GM18519 (cell line): ENCODE measurements at regions not wholly inside any gene's neighbourhood (a gene's known extent, or its start where the extent isn't known, plus 50 kb on each side); places are given as distances from the start of the nearest gene placed in this dataset.
"Not testable (repeated sequence)": the region's sequence is repeated elsewhere in the genome, so short reads cannot be mapped to it uniquely, and the experiment has no call there.

Source experiments
- ATAC-seq: cut with Tn5 transposase; IDR thresholded peaks from one replicate; pipeline ENCODE4 v1.9.1; 2021; ENCODE audit warnings: mild to moderate bottlenecking, moderate library complexity; ENCODE audit not compliant: unreplicated experiment, low FRiP score

DNA sequence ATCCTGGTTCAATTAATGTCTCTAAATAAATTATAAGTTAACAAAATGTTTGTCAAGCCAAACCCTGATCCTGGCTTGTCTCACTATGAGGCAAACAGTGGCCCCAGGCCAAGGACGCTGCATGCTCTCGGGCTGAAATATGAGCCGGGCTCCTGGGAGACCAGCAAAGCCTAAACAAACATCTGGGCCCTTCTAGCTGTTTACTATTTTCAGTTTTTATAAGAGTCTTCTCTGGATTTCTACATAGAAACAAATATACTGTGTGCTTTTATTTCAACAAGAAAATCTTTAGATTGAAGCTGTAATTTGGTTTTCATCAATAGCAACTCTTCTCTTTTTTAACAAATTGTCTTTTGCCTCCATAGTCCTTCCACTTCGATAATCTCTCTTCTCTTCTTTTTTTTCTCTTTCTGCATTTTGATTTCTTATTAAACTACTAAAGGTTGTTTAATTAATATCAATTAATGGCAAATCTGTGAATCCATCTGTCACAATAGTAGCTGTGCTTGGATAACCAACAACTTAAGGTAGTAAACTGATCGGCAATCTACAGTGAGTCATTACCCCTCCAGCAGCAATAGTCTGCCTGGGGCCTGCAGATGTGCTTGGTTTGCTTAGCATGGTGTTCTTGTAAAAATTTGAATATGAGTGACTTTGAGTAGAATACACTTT lies 83.3 kb upstream of the DNAJC1 start:
- ATAC-seq = no peak

- not testable (repeated sequence) for ATAC-seq
Observed at GRCh38 chr10:22079921-22080320, 76.4 kb upstream of the DNAJC1 start.

DNA sequence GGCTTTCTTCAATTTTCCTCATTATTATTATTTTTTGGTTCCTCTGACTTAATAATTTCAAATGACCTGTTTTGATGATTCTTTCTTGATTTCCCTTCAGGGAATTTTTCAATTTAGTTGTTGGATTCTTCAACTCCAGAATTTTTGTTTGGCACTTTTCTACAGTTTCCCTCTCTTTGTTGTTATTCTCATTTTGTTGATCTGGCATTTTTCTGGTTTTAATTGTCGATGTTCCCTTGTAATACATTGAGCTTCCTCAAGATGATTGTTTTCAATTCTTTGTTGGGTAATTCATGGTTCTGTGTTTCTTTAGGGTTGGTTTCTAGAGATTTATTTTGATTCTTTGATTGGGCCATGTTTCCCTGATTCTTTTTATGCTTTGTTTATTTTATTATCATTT lies 67.8 kb upstream of the DNAJC1 start:
- ATAC-seq = no peak

- no peak for ATAC-seq
Observed at GRCh38 chr10:22067091-22067490, 63.6 kb upstream of the DNAJC1 start.

- ATAC-seq = not testable (repeated sequence)
Observed at GRCh38 chr10:22060984-22061383, 57.5 kb upstream of the DNAJC1 start.

- no peak for ATAC-seq
Observed at GRCh38 chr10:22058201-22058600, 54.7 kb upstream of the DNAJC1 start.

GRCh38 chr10:22054961-22055360 lies 51.4 kb upstream of the DNAJC1 start:
- no peak for ATAC-seq
